Muscle of back (tissue), 3 donors: ENCODE measurements at regions not wholly inside any gene's neighbourhood (a gene's known extent, or its start where the extent isn't known, plus 50 kb on each side); places are given as distances from the start of the nearest gene placed in this dataset.
A peak's percentile ranks its signal among the peaks of the same experiment; 100 is the strongest.
"Not testable (repeated sequence)": the region's sequence is repeated elsewhere in the genome, so short reads cannot be mapped to it uniquely, and the experiment has no call there.

ENCODE experiments used
- DNase-seq, 3 donors: peaks; one replicate each; pipeline versions ENCODE4 v3.0.0 to v3.0.0-alpha.2; 2013

DNA sequence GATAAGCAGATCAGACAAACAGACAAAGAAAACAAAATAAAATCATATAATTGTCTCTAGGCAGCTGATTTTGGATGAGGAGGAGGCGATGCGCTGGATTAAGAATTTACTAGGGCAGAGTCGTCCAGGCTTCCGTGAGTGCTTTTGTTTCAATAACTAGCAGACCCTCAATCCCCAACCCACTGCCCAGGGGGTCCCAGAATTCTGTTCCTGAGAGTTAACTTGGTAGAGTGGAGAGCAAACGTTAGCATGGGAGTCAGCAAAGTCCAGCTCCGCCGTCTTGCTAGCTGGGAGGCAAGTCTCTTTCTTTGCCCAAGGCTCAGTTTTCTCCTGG lies 95.5 kb upstream of the TBX5 start:
- no peak for DNase-seq

GRCh38 chr12:114500775-114501473 lies 95.0 kb upstream of the TBX5 start:
- DNase-seq: no peak

DNA sequence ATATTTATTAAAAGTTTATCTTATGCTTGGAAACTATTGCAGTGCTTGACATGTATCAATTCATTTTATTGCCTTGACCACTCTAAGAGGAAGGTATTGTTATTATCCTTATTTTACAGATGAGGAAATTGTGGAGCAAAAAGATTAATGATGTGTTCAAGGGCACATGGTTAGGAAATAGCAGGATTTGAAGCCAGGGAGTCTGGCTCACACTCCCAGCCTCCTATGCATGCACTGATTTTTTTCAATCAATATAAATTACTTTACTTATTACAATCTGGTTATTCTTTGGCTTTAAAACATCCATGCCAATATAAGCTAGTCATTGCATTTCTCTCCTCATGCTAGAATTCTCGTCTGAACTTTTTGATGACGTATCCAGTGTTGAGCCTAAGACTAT lies 94.2 kb upstream of the TBX5 start:
- DNase-seq: no peak

DNA sequence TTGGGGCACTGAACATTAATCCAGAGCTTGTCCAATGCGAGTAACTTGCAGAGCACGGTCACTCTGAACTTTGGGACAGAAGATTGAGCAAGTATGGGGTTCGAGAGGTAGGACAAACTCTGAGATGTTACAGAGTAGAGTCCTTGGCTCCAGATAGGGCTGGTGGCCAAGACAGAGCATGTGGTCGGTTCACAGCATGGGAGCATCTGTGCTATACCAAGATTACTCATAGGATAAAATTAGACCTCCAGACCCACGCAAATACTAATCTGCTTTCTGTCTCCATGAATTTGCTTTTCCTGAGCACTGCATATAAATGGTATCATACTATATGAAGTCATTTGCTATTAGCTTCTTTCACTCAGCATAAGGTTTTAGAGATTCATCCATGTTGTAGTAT lies 93.4 kb upstream of the TBX5 start:
- peak in 1 of 3 donors; percentile 33 for DNase-seq

GRCh38 chr12:114491916-114492315 lies 86.0 kb upstream of the TBX5 start:
- no peak for DNase-seq

GRCh38 chr12:114484822-114485459 lies 79.0 kb upstream of the TBX5 start:
- not testable (repeated sequence) for DNase-seq

- DNase-seq: no peak
Measured at GRCh38 chr12:114483996-114484395, 78.1 kb upstream of the TBX5 start.

DNA sequence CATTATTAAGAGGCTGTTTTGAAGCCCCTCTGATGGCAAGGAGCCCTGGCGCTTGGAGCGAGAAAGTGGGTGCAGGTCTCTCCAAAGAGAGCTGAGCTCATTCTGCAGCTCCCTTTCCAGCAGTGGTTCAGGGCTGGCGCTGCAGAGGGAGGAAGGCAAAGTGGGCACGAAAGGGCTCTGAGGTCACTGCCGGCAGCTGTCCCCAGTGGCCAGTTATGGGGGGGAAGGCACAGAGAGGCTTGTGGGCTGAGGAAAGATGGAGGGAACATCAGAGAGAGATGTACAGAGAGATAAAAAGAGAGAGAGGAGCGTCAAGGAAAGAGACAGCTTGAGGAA lies 75.2 kb upstream of the TBX5 start:
- DNase-seq: no peak

- peak in 2 of 3 donors; percentile 9 to 43 for DNase-seq
Measured at GRCh38 chr12:114480337-114481199, 74.6 kb upstream of the TBX5 start.

DNA sequence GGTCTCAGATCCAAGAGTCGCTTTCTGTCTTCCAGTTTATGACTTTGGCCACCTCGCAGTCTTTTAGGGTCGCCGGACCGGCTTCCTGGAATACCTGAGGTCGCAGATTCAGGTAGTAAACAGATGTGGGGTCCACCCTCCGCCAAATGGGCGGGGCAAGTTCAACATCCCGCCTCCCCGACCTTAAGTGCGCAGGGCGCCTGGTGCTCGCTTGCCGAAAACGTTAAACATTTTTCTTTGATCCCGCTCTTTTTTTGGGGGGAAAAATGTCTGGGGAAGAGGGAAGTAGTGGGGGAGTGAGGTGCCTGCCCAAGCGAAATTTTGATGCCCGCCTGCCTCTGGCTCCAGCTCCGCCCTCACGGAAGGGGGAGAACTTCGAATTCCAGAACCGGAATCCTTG lies 73.9 kb upstream of the TBX5 start:
- peak in 1 of 3 donors; percentile 34 for DNase-seq

DNA sequence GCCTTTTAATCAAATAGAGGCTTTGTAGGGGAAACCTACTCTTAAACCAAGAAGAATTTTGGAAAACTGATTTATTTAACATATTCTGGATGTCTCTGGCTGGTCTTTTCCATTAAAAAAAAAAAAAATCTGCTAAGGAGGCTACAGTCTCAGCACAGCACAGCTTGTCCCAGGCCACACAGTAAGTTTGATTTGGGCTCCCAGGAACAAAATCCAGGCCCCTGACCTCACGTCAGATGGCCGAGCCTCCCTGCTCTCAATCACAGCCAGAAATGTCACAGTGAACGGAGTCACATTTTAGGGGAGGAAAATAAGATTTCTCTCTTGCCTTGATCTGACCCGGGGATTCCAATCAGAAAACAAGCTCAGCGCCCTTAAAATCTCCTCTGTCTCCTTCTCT lies 72.9 kb upstream of the TBX5 start:
- DNase-seq: peak in 1 of 3 donors; percentile 7

DNA sequence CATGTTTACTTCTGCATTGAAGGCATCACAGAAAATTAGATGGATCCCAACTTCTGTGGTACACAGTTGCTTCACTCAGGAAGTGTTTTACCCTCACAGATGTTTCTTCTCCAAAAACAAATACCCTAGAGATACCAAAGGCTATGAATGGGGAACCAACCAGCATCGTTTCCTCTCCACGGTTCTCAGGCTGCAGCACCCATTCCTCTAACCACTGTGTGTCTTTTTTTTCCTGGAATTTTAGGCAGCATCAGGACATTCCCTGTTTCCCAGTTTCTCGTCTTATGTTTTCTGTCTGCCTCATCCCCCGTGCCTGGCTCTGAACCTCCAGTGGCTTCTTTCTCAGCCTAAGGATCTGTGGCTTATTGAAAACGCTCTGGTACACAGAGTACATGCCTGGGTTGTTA lies 72.0 kb upstream of the TBX5 start:
- no peak for DNase-seq

GRCh38 chr12:114476159-114476558 lies 70.2 kb upstream of the TBX5 start:
- DNase-seq: peak; percentile 26 to 62 (median 27)

GRCh38 chr12:114473717-114474116 lies 67.8 kb upstream of the TBX5 start:
- DNase-seq: no peak

- no peak for DNase-seq
Measured at GRCh38 chr12:114473018-114473417, 67.1 kb upstream of the TBX5 start.

DNA sequence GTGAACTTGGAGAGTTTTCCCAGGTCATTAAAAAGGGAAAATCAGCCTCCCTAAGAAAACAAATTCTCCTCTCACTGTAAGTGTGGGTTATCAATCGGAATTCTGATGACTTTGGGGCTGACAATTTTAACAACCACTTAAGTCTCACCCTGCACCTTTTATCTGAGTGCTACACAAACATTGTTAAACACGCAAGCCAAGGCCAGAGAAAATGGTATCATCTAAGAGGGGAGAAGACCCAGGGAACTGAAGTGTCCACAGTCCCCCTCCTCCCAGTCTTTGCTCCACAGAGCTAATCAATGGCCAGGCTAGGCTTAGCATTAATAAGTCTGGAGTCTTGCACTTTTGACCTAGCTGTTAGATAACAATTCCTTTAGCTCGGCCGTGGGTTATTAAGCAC lies 51.7 kb upstream of the TBX5 start:
- DNase-seq: no peak
